Stomach (tissue), 8 donors: ENCODE measurements at regions not wholly inside any gene's neighbourhood (a gene's known extent, or its start where the extent isn't known, plus 50 kb on each side); places are given as distances from the start of the nearest gene placed in this dataset.

ENCODE experiments used
- DNase-seq, 2 donors: peaks; one replicate each; pipeline versions ENCODE4 v3.0.0 to v3.0.0-alpha.2; 2013 to 2019
- H3K27ac ChIP-seq, 5 donors: fragments of 200-600 bp in 4 of 5; sonication (generic) in 4 of 5; one replicate each; pipeline ENCODE4 v1.5.1; 2013 to 2019; ENCODE audit warnings: mild to moderate bottlenecking in 1 of 5, moderate library complexity in 1 of 5
- H3K27me3 ChIP-seq, 3 donors: fragments of 200-600 bp; sonication (generic); one replicate each; pipeline ENCODE4 v1.5.1; 2017 to 2019; ENCODE audit warnings: mixed run types in 1 of 3
- H3K36me3 ChIP-seq, 4 donors: fragments of 200-600 bp; sonication (generic); 1 replicate in 3 of 4; 2 replicates in 1 of 4; pipeline ENCODE4 v1.5.1; 2016 to 2019
- H3K4me1 ChIP-seq, 4 donors: fragments of 200-600 bp; sonication (generic); one replicate each; pipeline ENCODE4 v1.5.1; 2016 to 2019
- H3K4me3 ChIP-seq, 4 donors: fragments of 200-600 bp; sonication (generic) in 3 of 4; one replicate each; pipeline ENCODE4 v1.5.1; 2016 to 2019; ENCODE audit warnings: mild to moderate bottlenecking in 1 of 4
- H3K9me3 ChIP-seq, 4 donors: fragments of 200-600 bp; sonication (generic); one replicate each; pipeline ENCODE4 v1.5.1; 2016 to 2019
- CTCF ChIP-seq, 7 experiments: fragments of 450-650 bp in 4 of 7; fragments of 200-600 bp in 3 of 7; sonication (generic) in 3 of 7; IDR thresholded peaks; one replicate each; pipeline ENCODE4 v1.5.1; 2016 to 2019; ENCODE audit warnings: antibody characterized with exemption in 7 of 7, control low read depth in 2 of 7, mild to moderate bottlenecking in 1 of 7
- EP300 ChIP-seq: sonication (generic); formaldehyde crosslinking; IDR thresholded peaks from one replicate; pipeline ENCODE4 v1.6.1; 2017; ENCODE audit warnings: antibody characterized with exemption
- POLR2A ChIP-seq, 4 donors: fragments of 450-650 bp; IDR thresholded peaks; one replicate each; pipeline ENCODE4 v1.6.1; 2016; ENCODE audit warnings: antibody characterized with exemption in 4 of 4, control low read depth in 2 of 4, mild to moderate bottlenecking in 1 of 4, moderate library complexity in 1 of 4
- POLR2AphosphoS5 ChIP-seq, 3 donors: sonication (generic); formaldehyde crosslinking; IDR thresholded peaks; one replicate each; pipeline ENCODE4 v1.6.1; 2016; ENCODE audit warnings: antibody characterized with exemption in 3 of 3
- WGBS, 5 donors: extraction: QIAGEN DNeasy Blood & Tissue Kit in 3 of 5; methylation state at CpG; one replicate each; pipeline versions ENCODE4 v1.1.5 to v1.1.7; 2013 to 2018; 5-methylcytosine and 5-hydroxymethylcytosine counted together
- intact Hi-C: fragments of 100-400 bp; cut with DNase I; formaldehyde crosslinking; loops from one replicate; pipeline ENCODE4 v1.15.1; 2023; ENCODE audit warnings: low total_unique reads
- donor health status: healthy with polysubstance abuse.
- donor health status: Bipolar disorder and iron deficiency.
- donor health status: healthy.

- Histone ChIP-seq H3K4me1 (no peaks in the 10 kb centered on the region), H3K4me3 (no peak overlapping the region), H3K27me3 (peaks cover 0 to 53% (median 0%) of the 10 kb centered on the region in 3 donors), H3K9me3 (peaks cover 0 to 21% (median 15%) of the 10 kb centered on the region in 4 donors), H3K27ac (no peak overlapping the region), H3K36me3 (no peaks in the 10 kb centered on the region)
- no peak for DNase-seq
- 50 to 77% (median 72%) methylated on average over 4 to 5 of the region's 5 CpGs for WGBS, 5 donors
- intact Hi-C loops = no loop called here
- TF ChIP-seq POLR2AphosphoS5 (IDR thresholded peaks at IDR 0.05) = no peak
- no peak for TF ChIP-seq CTCF (IDR thresholded peaks at IDR 0.05)
- no peak for TF ChIP-seq POLR2A (IDR thresholded peaks at IDR 0.05)
- TF ChIP-seq EP300 = no peak
These were observed 628.2 kb downstream of the PTPRU start for GRCh38 chr1:29864431-29865022.

DNA sequence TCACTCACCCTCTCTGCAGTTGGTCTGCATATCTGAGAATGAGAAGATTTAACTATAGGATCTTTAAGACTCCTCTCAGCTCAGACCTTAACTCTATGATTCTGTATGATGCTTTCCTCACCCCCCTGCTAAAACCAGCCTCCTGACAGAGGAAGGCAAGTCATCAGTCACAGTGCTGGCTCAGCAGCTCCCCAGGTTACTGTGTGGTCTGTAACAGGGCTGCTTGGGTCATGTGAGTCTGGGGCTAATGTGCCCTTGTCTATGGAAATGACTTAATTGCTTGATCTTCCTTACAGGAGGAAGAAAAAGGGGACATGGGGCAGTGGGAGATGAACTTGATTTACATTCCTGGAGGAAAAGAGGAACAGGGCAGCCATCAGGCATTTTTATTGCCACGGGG is 625.6 kb downstream of the PTPRU start:
- intact Hi-C loops = no loop called here
- no peaks in the 10 kb centered on the region for H3K36me3 ChIP-seq
- TF ChIP-seq POLR2AphosphoS5 (IDR thresholded peaks at IDR 0.05) (no peak), POLR2A (IDR thresholded peaks at IDR 0.05) (no peak), CTCF (IDR thresholded peaks at IDR 0.05) (no peak), EP300 (no peak)
- H3K9me3 ChIP-seq = peaks cover 0 to 21% (median 15%) of the 10 kb centered on the region in 4 donors
- no peak for DNase-seq
- no peak overlapping the region for H3K4me3 ChIP-seq
- H3K27ac ChIP-seq = no peak overlapping the region
- no peaks in the 10 kb centered on the region for H3K4me1 ChIP-seq
- WGBS, 5 donors = 36 to 70% (median 48%) methylated on average over 1 of the region's 1 CpG
- H3K27me3 ChIP-seq = peaks cover 0 to 46% (median 0%) of the 10 kb centered on the region in 3 donors

DNA sequence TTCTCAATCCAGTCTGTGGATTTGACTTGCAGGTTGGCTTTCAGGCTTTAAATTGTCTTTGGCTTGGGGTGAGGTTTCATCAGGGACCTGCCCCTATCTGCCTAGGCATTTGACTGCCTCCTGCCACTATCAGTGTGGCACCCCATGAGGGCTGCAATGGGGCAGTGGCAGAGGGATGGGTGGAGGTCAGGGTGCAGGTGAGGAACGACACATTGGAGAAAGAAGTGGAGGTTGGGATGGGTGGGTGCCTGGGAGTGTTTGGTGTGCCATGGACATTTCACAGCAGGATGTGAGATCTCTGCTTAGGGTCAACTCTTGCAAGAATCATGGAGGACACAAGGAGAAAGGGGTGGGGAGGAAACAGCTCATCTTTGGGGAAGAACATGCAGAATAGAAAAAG is 625.1 kb downstream of the PTPRU start:
- Histone ChIP-seq H3K36me3 (no peaks in the 10 kb centered on the region), H3K4me3 (no peak overlapping the region), H3K9me3 (peaks cover 0 to 21% (median 15%) of the 10 kb centered on the region in 4 donors), H3K27me3 (peaks cover 0 to 46% (median 0%) of the 10 kb centered on the region in 3 donors), H3K27ac (no peak overlapping the region), H3K4me1 (no peaks in the 10 kb centered on the region)
- intact Hi-C loops = no loop called here
- TF ChIP-seq CTCF (IDR thresholded peaks at IDR 0.05) (no peak), POLR2A (IDR thresholded peaks at IDR 0.05) (no peak), POLR2AphosphoS5 (IDR thresholded peaks at IDR 0.05) (no peak), EP300 (no peak)
- 80 to 100% (median 92%) methylated on average over 1 of the region's 1 CpG for WGBS, 5 donors
- DNase-seq = no peak

- intact Hi-C loops = no loop called here
- Histone ChIP-seq H3K4me3 (no peak overlapping the region), H3K27me3 (peaks cover 0 to 47% (median 4%) of the 10 kb centered on the region in 3 donors), H3K4me1 (no peaks in the 10 kb centered on the region), H3K9me3 (peaks cover 0 to 21% (median 15%) of the 10 kb centered on the region in 4 donors), H3K36me3 (no peaks in the 10 kb centered on the region), H3K27ac (no peak overlapping the region)
- no peak for DNase-seq
- TF ChIP-seq EP300 (no peak), POLR2AphosphoS5 (IDR thresholded peaks at IDR 0.05) (no peak), CTCF (IDR thresholded peaks at IDR 0.05) (no peak), POLR2A (IDR thresholded peaks at IDR 0.05) (no peak)
- 83 to 95% (median 89%) methylated on average over 2 of the region's 2 CpGs for WGBS, 5 donors
These were observed 624.4 kb downstream of the PTPRU start for GRCh38 chr1:29860681-29861080.
